CD4-positive, CD25-positive, alpha-beta regulatory T cell (primary cell): ENCODE measurements at regions not wholly inside any gene's neighbourhood (a gene's known extent, or its start where the extent isn't known, plus 50 kb on each side); places are given as distances from the start of the nearest gene placed in this dataset.

ENCODE experiments used
- ATAC-seq, 2 donors: fragments of 150-1000 bp; cut with Tn5 transposase; one replicate each; pipeline ENCODE4 v1.10.0; 2021; ENCODE audit warnings: low read depth in 2 of 2, moderate number of reproducible peaks in 2 of 2, moderate library complexity in 1 of 2
- DNase-seq, 3 donors: peaks; one replicate each; pipeline versions ENCODE4 v3.0.0 to v3.0.0-alpha.2; 2012 to 2022; ENCODE audit warnings: mixed read lengths in 1 of 3
- H3K27ac ChIP-seq: one replicate; pipeline ENCODE4 v1.7.0; 2013; ENCODE audit warnings: mild to moderate bottlenecking, low read length; ENCODE audit not compliant: insufficient read depth, poor library complexity, severe bottlenecking
- H3K27me3 ChIP-seq: one replicate; pipeline ENCODE4 v1.7.0; 2013; ENCODE audit warnings: low read length; ENCODE audit not compliant: control insufficient read depth, insufficient read depth
- H3K36me3 ChIP-seq: one replicate; pipeline ENCODE4 v1.7.0; 2013; ENCODE audit warnings: mild to moderate bottlenecking, low read length, moderate library complexity; ENCODE audit not compliant: control insufficient read depth, insufficient read depth
- H3K4me1 ChIP-seq: 2 replicates; pipeline ENCODE4 v1.7.0; 2013; ENCODE audit warnings: mild to moderate bottlenecking, low read length; ENCODE audit not compliant: insufficient read depth, control insufficient read depth, poor library complexity, severe bottlenecking
- H3K4me3 ChIP-seq: one replicate; pipeline ENCODE4 v1.7.0; 2013; ENCODE audit warnings: low read depth, mild to moderate bottlenecking, low read length, moderate library complexity
- H3K9me3 ChIP-seq, 2 experiments: 1 replicate in 1 of 2; 2 replicates in 1 of 2; pipeline ENCODE4 v1.7.0; 2013; ENCODE audit warnings: low read length in 2 of 2, mild to moderate bottlenecking in 1 of 2, moderate library complexity in 1 of 2; ENCODE audit not compliant: control insufficient read depth in 2 of 2
- H3K27ac Mint-ChIP-seq, 3 donors: one replicate each; pipeline ENCODE4 v1.8.0; 2020 to 2022; ENCODE audit warnings: mild to moderate bottlenecking in 3 of 3, mixed read lengths in 3 of 3, moderate library complexity in 2 of 3
- H3K27me3 Mint-ChIP-seq: one replicate; pipeline ENCODE4 v1.8.0; 2022; ENCODE audit warnings: mild to moderate bottlenecking, mixed read lengths
- H3K36me3 Mint-ChIP-seq: one replicate; pipeline ENCODE4 v1.8.0; 2020; ENCODE audit warnings: mixed read lengths
- H3K4me1 Mint-ChIP-seq, 4 donors: one replicate each; pipeline ENCODE4 v1.8.0; 2020 to 2022; ENCODE audit warnings: mixed read lengths in 4 of 4, mild to moderate bottlenecking in 1 of 4
- H3K4me3 Mint-ChIP-seq, 4 donors: one replicate each; pipeline ENCODE4 v1.8.0; 2020 to 2022; ENCODE audit warnings: mild to moderate bottlenecking in 4 of 4, mixed read lengths in 4 of 4, moderate library complexity in 3 of 4
- H3K9me3 Mint-ChIP-seq, 7 donors: one replicate each; pipeline ENCODE4 v1.8.0; 2020 to 2022; ENCODE audit warnings: mixed read lengths in 7 of 7, mild to moderate bottlenecking in 3 of 7, moderate library complexity in 2 of 7

- Histone ChIP-seq H3K36me3 (no peaks in the 10 kb centered on the region), H3K4me1 (no peaks in the 10 kb centered on the region), H3K27ac (no peak overlapping the region), H3K9me3 (no peaks in the 10 kb centered on the region), H3K4me3 (no peak overlapping the region), H3K27me3 (no peaks in the 10 kb centered on the region)
- Mint-ChIP-seq H3K4me1 (no peaks in the 10 kb centered on the region), H3K27ac (no peak overlapping the region), H3K9me3 (peaks cover 0 to 15% (median 6%) of the 10 kb centered on the region in 7 donors), H3K4me3 (no peak overlapping the region), H3K36me3 (no peaks in the 10 kb centered on the region), H3K27me3 (no peaks in the 10 kb centered on the region)
- ATAC-seq (no peak), DNase-seq (no peak)
Observed at GRCh38 chr16:8286348-8286747, 304.0 kb downstream of the TMEM114 start.

DNA sequence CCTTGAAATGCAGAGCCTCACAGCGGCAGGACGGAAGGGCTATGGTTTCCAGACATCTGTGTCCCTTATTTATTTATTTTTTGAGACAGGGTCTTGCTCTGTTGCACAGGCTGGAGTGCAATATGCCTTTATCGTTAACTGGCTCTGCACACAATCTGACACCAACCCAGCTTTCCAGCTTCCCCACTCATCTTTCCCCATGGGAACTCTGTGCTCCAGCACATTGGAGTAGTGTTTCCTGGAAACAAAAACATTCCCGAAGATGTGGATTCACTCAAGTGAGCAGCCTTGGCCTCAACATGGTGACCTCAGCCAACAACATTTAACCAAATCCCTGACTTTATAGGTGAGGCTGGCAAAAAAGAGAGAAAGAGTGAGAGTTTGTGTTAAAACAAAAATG, 307.1 kb downstream of the TMEM114 start:
- ATAC-seq (no peak), DNase-seq (no peak)
- Mint-ChIP-seq H3K36me3 (no peaks in the 10 kb centered on the region), H3K27me3 (no peaks in the 10 kb centered on the region), H3K4me3 (no peak overlapping the region), H3K4me1 (no peaks in the 10 kb centered on the region), H3K9me3 (peaks cover 0 to 16% (median 5%) of the 10 kb centered on the region in 7 donors), H3K27ac (no peak overlapping the region)
- no peaks in the 10 kb centered on the region for H3K36me3 ChIP-seq
- no peak overlapping the region for H3K27ac ChIP-seq
- no peaks in the 10 kb centered on the region for H3K9me3 ChIP-seq
- no peak overlapping the region for H3K4me3 ChIP-seq
- H3K4me1 ChIP-seq = no peaks in the 10 kb centered on the region
- H3K27me3 ChIP-seq = no peaks in the 10 kb centered on the region

DNA sequence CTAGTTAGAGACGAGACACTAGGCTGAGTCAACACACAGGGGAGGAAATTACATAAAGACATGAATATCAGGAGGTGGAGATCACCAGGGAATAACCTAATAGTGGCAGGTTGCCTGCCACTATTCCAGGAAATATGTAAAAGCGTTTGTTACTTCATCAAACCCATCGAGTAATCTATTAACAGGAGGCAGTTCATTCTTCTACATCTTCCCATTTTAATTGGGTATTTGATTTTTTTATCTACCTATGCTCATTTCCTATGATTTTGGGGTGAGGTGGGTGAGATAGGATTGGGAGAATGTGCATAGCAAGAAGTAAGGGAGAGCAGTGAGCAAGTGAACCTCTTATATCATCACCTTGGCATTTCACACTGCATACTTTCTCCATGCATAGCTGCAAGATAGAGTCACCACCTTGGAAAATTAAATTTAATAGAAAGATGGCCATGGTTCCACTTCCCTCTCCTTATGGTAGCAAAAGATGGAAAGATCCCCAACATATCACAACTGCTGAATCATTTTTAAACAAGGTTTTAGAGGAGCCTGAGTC, 312.2 kb downstream of the TMEM114 start:
- Histone ChIP-seq H3K36me3 (no peaks in the 10 kb centered on the region), H3K4me3 (no peak overlapping the region), H3K4me1 (no peaks in the 10 kb centered on the region), H3K9me3 (no peaks in the 10 kb centered on the region), H3K27ac (no peak overlapping the region), H3K27me3 (no peaks in the 10 kb centered on the region)
- no peaks in the 10 kb centered on the region for H3K36me3 Mint-ChIP-seq
- no peak overlapping the region for H3K27ac Mint-ChIP-seq
- no peaks in the 10 kb centered on the region for H3K4me1 Mint-ChIP-seq
- peaks cover 4% of the 10 kb centered on the region for H3K27me3 Mint-ChIP-seq
- DNase-seq = no peak
- peaks cover 0 to 12% (median 5%) of the 10 kb centered on the region in 7 donors for H3K9me3 Mint-ChIP-seq
- no peak overlapping the region for H3K4me3 Mint-ChIP-seq
- ATAC-seq = no peak

DNA sequence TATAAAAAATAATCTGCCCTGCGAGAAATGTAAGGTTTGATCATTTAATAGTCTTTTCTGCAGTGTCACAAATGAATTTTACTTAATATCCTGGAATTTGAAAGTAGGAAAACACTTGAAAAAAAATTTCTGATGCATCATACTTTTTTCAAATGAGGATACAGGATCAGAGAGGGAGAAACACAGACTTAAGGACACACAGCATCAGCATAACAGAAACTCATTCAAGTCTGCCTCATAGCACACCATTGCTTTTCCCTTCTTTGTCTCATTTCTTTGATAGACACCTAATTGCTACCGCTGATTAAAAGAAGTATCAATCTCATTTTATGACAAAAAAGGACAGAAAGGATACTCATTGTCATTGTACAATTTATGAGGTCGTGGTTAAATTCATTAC, 319.0 kb downstream of the TMEM114 start:
- H3K27ac ChIP-seq = no peak overlapping the region
- H3K27me3 ChIP-seq = no peaks in the 10 kb centered on the region
- DNase-seq = no peak
- no peaks in the 10 kb centered on the region for H3K36me3 ChIP-seq
- H3K9me3 ChIP-seq = no peaks in the 10 kb centered on the region
- Mint-ChIP-seq H3K27ac (no peak overlapping the region), H3K9me3 (peaks cover 0 to 12% (median 6%) of the 10 kb centered on the region in 7 donors), H3K27me3 (no peaks in the 10 kb centered on the region), H3K36me3 (no peaks in the 10 kb centered on the region), H3K4me3 (no peak overlapping the region), H3K4me1 (no peaks in the 10 kb centered on the region)
- ATAC-seq = no peak
- H3K4me1 ChIP-seq = no peaks in the 10 kb centered on the region
- H3K4me3 ChIP-seq = no peak overlapping the region

DNA sequence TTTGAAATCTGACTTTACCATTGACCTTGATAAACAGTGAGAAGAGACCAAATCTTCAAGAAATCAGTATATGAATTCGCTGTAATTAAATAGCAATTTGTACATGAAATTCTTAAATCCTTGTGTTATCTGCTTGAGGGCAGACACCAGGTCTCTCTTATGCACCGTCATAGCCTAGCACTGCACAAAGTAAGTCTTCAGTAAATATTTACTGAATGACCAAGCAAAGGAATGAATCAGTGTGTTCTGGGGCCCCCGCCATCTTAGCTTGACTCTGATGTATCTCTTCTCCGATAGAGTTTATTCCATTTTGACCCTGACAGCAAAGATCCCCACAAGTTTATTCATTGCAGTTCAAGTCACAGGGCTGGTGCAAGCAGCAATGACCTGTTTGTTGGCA, 328.0 kb downstream of the TMEM114 start:
- Mint-ChIP-seq H3K9me3 (peaks cover 0 to 15% (median 4%) of the 10 kb centered on the region in 7 donors), H3K27me3 (no peaks in the 10 kb centered on the region), H3K4me3 (no peak overlapping the region), H3K36me3 (no peaks in the 10 kb centered on the region), H3K27ac (no peak overlapping the region), H3K4me1 (no peaks in the 10 kb centered on the region)
- no peaks in the 10 kb centered on the region for H3K36me3 ChIP-seq
- H3K9me3 ChIP-seq = no peaks in the 10 kb centered on the region
- no peaks in the 10 kb centered on the region for H3K27me3 ChIP-seq
- no peak for ATAC-seq
- H3K4me1 ChIP-seq = no peaks in the 10 kb centered on the region
- H3K27ac ChIP-seq = no peak overlapping the region
- no peak overlapping the region for H3K4me3 ChIP-seq
- DNase-seq = no peak

DNA sequence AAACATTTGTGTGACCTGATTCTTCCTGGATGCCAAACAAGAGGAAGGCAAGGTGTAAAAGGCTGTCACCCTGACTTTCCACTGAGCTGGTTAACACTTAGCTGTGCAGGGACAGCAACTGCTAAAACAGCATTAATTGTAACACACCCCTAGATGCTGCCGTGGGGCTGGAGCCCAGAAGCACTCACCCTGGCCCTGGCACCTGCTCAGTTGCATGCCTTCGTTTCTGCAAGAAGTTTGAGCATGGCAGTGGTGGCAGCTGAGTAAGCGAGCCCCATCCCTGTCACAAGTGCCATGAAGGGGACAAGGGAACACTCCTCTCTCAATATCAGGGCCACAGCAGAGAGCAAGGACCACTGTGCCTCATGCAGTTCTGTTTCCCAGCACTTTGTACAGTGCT, 330.2 kb downstream of the TMEM114 start:
- Histone ChIP-seq H3K4me3 (no peak overlapping the region), H3K4me1 (no peaks in the 10 kb centered on the region), H3K36me3 (no peaks in the 10 kb centered on the region), H3K9me3 (no peaks in the 10 kb centered on the region), H3K27me3 (no peaks in the 10 kb centered on the region), H3K27ac (no peak overlapping the region)
- no peak overlapping the region for H3K27ac Mint-ChIP-seq
- H3K36me3 Mint-ChIP-seq = no peaks in the 10 kb centered on the region
- H3K4me3 Mint-ChIP-seq = no peak overlapping the region
- H3K27me3 Mint-ChIP-seq = no peaks in the 10 kb centered on the region
- no peaks in the 10 kb centered on the region for H3K4me1 Mint-ChIP-seq
- H3K9me3 Mint-ChIP-seq = peaks cover 0 to 8% (median 3%) of the 10 kb centered on the region in 7 donors
- DNase-seq (no peak), ATAC-seq (no peak)

DNA sequence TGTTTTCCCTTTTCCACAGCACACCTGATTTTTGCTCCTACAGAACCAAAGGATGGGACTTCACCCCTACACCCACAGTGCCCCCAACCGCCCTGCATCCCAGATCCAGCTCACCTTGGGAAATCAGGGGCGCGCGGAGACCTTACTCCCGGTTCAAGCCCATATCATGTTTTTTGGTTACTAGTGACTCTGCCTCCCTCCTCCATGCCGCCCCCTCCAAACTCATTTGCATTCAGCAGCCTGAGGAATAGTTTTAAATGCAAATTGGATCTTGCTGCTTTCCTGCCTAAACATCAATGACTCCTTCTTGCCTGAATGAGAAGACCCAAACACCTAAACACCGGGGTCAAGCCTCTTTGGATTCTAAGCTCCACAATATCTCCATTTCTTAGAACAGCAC, 331.8 kb downstream of the TMEM114 start:
- Mint-ChIP-seq H3K9me3 (peaks cover 0 to 11% (median 2%) of the 10 kb centered on the region in 7 donors), H3K27me3 (no peaks in the 10 kb centered on the region), H3K27ac (no peak overlapping the region), H3K36me3 (no peaks in the 10 kb centered on the region), H3K4me1 (no peaks in the 10 kb centered on the region), H3K4me3 (no peak overlapping the region)
- no peaks in the 10 kb centered on the region for H3K4me1 ChIP-seq
- H3K27me3 ChIP-seq = no peaks in the 10 kb centered on the region
- H3K4me3 ChIP-seq = no peak overlapping the region
- H3K36me3 ChIP-seq = no peaks in the 10 kb centered on the region
- DNase-seq (no peak), ATAC-seq (no peak)
- H3K9me3 ChIP-seq = no peaks in the 10 kb centered on the region
- no peak overlapping the region for H3K27ac ChIP-seq

DNA sequence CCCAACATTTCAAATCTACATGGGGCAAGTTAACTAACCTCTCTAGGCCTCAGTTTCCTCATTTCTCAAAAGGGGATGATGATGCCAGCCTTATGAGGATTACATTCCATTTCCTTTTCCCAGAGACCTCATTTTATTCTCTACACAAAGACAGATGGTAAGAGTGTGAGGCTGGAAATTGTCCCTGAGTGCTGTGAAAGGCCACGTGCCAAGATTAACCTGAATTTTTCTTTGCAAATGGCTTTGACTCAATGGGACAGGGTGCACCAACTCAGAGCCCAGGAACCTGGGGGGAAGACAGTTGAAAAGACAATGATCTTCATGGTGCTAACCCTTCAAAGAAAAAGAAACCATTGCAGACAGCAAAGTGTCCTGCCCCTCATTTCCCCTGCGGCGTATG, 332.8 kb downstream of the TMEM114 start:
- Histone ChIP-seq H3K4me3 (no peak overlapping the region), H3K27ac (no peak overlapping the region), H3K4me1 (no peaks in the 10 kb centered on the region), H3K27me3 (no peaks in the 10 kb centered on the region), H3K36me3 (no peaks in the 10 kb centered on the region), H3K9me3 (no peaks in the 10 kb centered on the region)
- DNase-seq (no peak), ATAC-seq (no peak)
- H3K9me3 Mint-ChIP-seq = peaks cover 0 to 13% (median 2%) of the 10 kb centered on the region in 7 donors
- no peaks in the 10 kb centered on the region for H3K4me1 Mint-ChIP-seq
- H3K36me3 Mint-ChIP-seq = no peaks in the 10 kb centered on the region
- no peaks in the 10 kb centered on the region for H3K27me3 Mint-ChIP-seq
- no peak overlapping the region for H3K27ac Mint-ChIP-seq
- H3K4me3 Mint-ChIP-seq = no peak overlapping the region
